T-helper 2 cell treated with Interferon-gamma antibody and Interleukin-4, amounts not matched to agents 5 μg/mL and 100 μg/mL, for 36 hours (primary cell): ENCODE measurements at regions not wholly inside any gene's neighbourhood (a gene's known extent, or its start where the extent isn't known, plus 50 kb on each side); places are given as distances from the start of the nearest gene placed in this dataset.
A peak's percentile ranks its signal among the peaks of the same experiment; 100 is the strongest.

Source experiments
- DNase-seq: peaks from one replicate; pipeline ENCODE4 v3.0.0; 2021; ENCODE audit warnings: low spot score
- H3K27ac Mint-ChIP-seq: one replicate; pipeline ENCODE4 v1.8.0; 2021; ENCODE audit warnings: mild to moderate bottlenecking, mixed read lengths
- H3K27me3 Mint-ChIP-seq: one replicate; pipeline ENCODE4 v1.8.0; 2021; ENCODE audit warnings: low read depth, mixed read lengths
- H3K36me3 Mint-ChIP-seq: one replicate; pipeline ENCODE4 v1.8.0; 2021; ENCODE audit warnings: low read depth, mixed read lengths
- H3K4me1 Mint-ChIP-seq: one replicate; pipeline ENCODE4 v1.8.0; 2021; ENCODE audit warnings: low read depth, mixed read lengths
- H3K4me3 Mint-ChIP-seq: one replicate; pipeline ENCODE4 v1.8.0; 2022; ENCODE audit warnings: mild to moderate bottlenecking, moderate library complexity, mixed read lengths
- H3K9me3 Mint-ChIP-seq: one replicate; pipeline ENCODE4 v1.8.0; 2021; ENCODE audit warnings: mixed read lengths

DNA sequence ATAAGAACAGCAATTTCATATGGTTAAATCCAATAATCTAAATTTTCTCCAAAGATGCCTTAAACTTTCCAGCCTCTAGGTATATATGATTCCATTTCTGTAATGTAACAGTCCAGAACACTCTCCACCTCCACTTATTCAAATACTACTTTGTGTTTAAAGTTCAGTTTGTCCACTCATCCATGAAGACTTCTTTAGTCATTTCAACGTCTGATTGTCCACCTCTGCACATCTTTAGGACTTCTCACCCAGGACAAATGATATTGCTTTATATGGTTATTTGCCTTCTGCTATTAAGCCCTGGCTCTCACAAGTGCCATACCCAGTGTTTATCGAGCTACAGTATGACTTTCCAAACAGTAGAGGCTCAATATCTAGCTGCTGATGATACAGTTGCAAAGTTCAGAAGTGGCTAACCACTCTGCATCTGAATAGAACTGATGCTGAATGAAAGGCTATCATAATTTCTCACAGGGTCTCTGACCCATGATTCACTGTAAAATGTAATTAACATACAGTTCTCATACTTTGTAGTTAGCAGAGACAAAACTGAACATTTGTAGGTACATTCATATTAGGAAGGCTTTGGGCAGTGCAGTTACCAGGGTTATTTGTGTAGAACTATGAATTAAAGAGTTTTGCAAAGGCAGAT lies 93.7 kb upstream of the MBNL1 start:
- Mint-ChIP-seq H3K4me3 (no peak overlapping the region), H3K27ac (no peak overlapping the region), H3K9me3 (peaks cover 15% of the 10 kb centered on the region), H3K4me1 (peaks cover 11% of the 10 kb centered on the region), H3K36me3 (peaks cover 2% of the 10 kb centered on the region), H3K27me3 (peaks cover 21% of the 10 kb centered on the region)
- no peak for DNase-seq

- Mint-ChIP-seq H3K27ac (no peak overlapping the region), H3K36me3 (peaks cover 2% of the 10 kb centered on the region), H3K4me3 (no peak overlapping the region), H3K27me3 (peaks cover 21% of the 10 kb centered on the region), H3K9me3 (peaks cover 15% of the 10 kb centered on the region), H3K4me1 (peaks cover 13% of the 10 kb centered on the region)
- DNase-seq, result no peak
Measured at GRCh38 chr3:152175528-152175889, 93.2 kb upstream of the MBNL1 start.

DNA sequence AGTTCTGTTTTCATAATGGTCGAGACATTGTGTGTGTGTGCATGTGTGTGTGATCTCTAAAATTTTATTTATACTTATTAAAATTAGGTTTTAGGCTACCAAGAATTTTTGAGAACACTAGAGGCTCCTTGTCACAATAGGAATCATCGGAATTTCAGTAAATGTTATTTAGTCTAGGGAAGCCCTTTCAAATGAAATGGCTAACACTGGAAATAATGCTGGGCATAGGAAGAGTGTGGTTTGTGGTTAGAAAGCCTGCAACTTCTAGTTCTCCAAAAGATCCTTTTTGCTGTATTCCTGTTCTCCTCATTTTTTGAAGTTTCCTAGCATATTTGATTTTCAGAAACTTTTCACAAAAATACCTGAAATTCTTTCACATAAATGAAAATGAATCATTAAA lies 92.5 kb upstream of the MBNL1 start:
- Mint-ChIP-seq H3K27ac (no peak overlapping the region), H3K36me3 (no peaks in the 10 kb centered on the region), H3K9me3 (peaks cover 11% of the 10 kb centered on the region), H3K4me3 (no peak overlapping the region), H3K4me1 (peaks cover 13% of the 10 kb centered on the region), H3K27me3 (peaks cover 21% of the 10 kb centered on the region)
- no peak for DNase-seq

GRCh38 chr3:152176998-152177397 lies 91.7 kb upstream of the MBNL1 start:
- H3K9me3 Mint-ChIP-seq, result peaks cover 4% of the 10 kb centered on the region
- H3K4me3 Mint-ChIP-seq, result no peak overlapping the region
- DNase-seq, result no peak
- H3K27me3 Mint-ChIP-seq, result peaks cover 21% of the 10 kb centered on the region
- no peak overlapping the region for H3K27ac Mint-ChIP-seq
- peaks cover 13% of the 10 kb centered on the region for H3K4me1 Mint-ChIP-seq
- H3K36me3 Mint-ChIP-seq, result no peaks in the 10 kb centered on the region

- no peaks in the 10 kb centered on the region for H3K36me3 Mint-ChIP-seq
- DNase-seq, result no peak
- no peak overlapping the region for H3K4me3 Mint-ChIP-seq
- H3K27ac Mint-ChIP-seq, result no peak overlapping the region
- H3K4me1 Mint-ChIP-seq, result peaks cover 16% of the 10 kb centered on the region
- peaks cover 19% of the 10 kb centered on the region for H3K27me3 Mint-ChIP-seq
- no peaks in the 10 kb centered on the region for H3K9me3 Mint-ChIP-seq
Measured at GRCh38 chr3:152177757-152178156, 91.0 kb upstream of the MBNL1 start.

DNA sequence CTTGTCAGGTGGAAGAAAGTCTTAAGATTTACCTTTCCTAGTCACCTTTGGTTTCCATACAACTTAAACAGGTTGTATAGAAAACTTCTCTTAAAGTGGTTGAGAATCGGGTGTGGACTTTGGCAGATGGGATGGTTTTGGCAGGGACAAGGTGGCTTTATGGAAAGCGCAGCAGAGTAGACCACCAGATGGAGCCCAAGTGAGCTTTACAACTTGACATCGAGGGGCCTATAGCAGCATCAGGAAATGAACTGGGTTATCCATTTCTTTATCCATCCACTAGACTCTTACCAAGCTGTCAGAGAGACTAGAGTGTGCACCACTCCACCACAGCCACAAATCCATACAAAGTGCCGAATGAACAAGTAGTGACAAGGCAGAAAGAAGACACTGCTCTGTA lies 85.3 kb upstream of the MBNL1 start:
- peaks cover 38% of the 10 kb centered on the region for H3K4me1 Mint-ChIP-seq
- no peak overlapping the region for H3K27ac Mint-ChIP-seq
- H3K36me3 Mint-ChIP-seq, result no peaks in the 10 kb centered on the region
- DNase-seq, result no peak
- H3K9me3 Mint-ChIP-seq, result no peaks in the 10 kb centered on the region
- no peaks in the 10 kb centered on the region for H3K27me3 Mint-ChIP-seq
- no peak overlapping the region for H3K4me3 Mint-ChIP-seq

- Mint-ChIP-seq H3K27ac (no peak overlapping the region), H3K4me3 (no peak overlapping the region), H3K27me3 (no peaks in the 10 kb centered on the region), H3K36me3 (no peaks in the 10 kb centered on the region), H3K9me3 (no peaks in the 10 kb centered on the region), H3K4me1 (peaks cover 39% of the 10 kb centered on the region)
- no peak for DNase-seq
Measured at GRCh38 chr3:152184971-152185686, 83.6 kb upstream of the MBNL1 start.

DNA sequence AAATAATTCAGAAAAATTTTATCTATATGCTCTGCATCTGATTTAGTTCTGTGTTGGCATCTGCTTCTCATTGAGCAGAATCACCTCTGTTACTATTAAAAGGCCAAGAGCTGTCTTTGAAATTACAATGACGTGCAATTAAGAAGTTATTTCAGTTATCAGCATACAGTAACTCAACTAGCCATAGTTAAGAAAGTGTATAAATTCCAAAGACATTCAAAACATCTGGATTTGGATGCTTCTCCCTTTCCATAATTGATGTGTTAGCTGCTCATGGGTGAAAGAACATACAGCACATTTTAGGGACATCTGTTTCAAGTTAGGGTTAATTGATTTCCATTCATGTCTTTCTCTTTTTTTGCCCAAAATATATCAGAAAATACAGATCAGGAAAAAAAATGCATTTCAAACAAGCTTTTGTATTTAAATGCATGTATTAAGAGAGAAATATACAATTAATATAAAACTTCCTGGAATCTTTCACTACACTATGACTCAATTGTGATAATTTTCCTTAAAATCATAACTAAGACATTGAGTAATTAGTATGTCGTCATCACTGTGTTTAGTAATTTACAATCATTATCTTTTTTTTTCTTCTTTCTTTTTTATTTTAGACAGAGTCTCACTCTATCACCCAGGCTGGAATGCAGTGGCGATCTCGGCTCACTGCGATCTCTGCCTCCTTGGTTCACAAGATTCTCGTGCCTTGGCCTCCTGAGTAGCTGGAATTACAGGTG lies 82.7 kb upstream of the MBNL1 start:
- no peak overlapping the region for H3K4me3 Mint-ChIP-seq
- no peak for DNase-seq
- H3K36me3 Mint-ChIP-seq, result no peaks in the 10 kb centered on the region
- H3K9me3 Mint-ChIP-seq, result no peaks in the 10 kb centered on the region
- H3K4me1 Mint-ChIP-seq, result peaks cover 45% of the 10 kb centered on the region
- H3K27ac Mint-ChIP-seq, result no peak overlapping the region
- H3K27me3 Mint-ChIP-seq, result no peaks in the 10 kb centered on the region

DNA sequence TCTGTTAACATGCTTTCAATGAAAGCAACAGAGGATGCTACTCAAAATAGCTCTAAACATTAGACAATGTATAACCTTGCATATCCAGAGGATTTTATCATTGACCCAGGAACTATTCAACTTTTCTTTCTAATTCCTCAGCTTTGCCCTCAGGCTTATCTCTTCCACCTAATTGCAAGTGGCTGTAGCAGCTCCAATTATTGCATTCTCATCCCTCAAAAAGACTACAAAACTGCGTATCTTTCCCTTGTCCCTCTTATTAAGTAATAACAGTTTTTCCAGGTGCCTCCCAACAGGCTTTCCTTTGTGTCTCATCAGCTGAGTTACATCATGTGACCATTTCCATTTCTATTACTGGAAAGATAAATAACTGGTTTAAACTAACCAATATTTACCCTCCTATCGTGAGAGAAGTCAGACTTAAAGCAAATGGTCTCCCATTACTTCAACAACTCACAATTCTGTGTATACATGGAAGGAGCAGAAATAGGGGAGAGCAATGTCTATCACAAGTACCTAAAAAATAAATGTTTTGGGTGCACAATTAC lies 78.0 kb upstream of the MBNL1 start:
- Mint-ChIP-seq H3K4me3 (no peak overlapping the region), H3K36me3 (peaks cover 2% of the 10 kb centered on the region), H3K27me3 (no peaks in the 10 kb centered on the region), H3K9me3 (no peaks in the 10 kb centered on the region), H3K27ac (no peak overlapping the region), H3K4me1 (peaks cover 55% of the 10 kb centered on the region)
- DNase-seq, result no peak

DNA sequence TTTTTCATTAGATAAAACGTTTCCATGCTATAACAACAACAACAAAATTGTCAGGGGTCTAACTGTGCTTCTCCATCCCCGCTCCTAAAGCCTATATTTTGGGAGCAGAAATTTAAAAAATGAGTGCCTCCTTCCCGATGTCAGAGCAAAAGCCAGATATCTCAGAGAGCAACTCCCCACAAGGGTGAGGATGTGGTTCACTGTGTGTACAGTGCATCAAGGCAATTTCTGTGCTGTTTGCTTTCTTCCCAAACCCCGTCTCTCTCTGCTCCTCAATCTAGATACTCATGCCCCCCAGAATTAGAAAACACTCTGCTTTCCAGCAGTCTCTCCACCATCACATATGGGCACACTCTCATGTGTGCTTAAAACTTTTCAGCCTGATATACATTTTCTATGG lies 76.7 kb upstream of the MBNL1 start:
- Mint-ChIP-seq H3K27ac (peak overlapping the region; percentile 77), H3K27me3 (no peaks in the 10 kb centered on the region), H3K4me1 (peaks cover 65% of the 10 kb centered on the region), H3K36me3 (peaks cover 4% of the 10 kb centered on the region), H3K4me3 (peak overlapping the region; percentile 59), H3K9me3 (no peaks in the 10 kb centered on the region)
- no peak for DNase-seq

GRCh38 chr3:152192936-152193672 lies 75.6 kb upstream of the MBNL1 start:
- Mint-ChIP-seq H3K27ac (peak overlapping the region; percentile 86), H3K4me3 (peak overlapping the region; percentile 82), H3K27me3 (no peaks in the 10 kb centered on the region), H3K36me3 (peaks cover 4% of the 10 kb centered on the region), H3K4me1 (peaks cover 70% of the 10 kb centered on the region), H3K9me3 (no peaks in the 10 kb centered on the region)
- no peak for DNase-seq

GRCh38 chr3:152193673-152194267 lies 75.0 kb upstream of the MBNL1 start:
- peaks cover 4% of the 10 kb centered on the region for H3K36me3 Mint-ChIP-seq
- no peaks in the 10 kb centered on the region for H3K27me3 Mint-ChIP-seq
- H3K27ac Mint-ChIP-seq, result peak overlapping the region; percentile 86
- peak overlapping the region; percentile 82 for H3K4me3 Mint-ChIP-seq
- no peaks in the 10 kb centered on the region for H3K9me3 Mint-ChIP-seq
- DNase-seq, result no peak
- H3K4me1 Mint-ChIP-seq, result peaks cover 69% of the 10 kb centered on the region

GRCh38 chr3:152195206-152195605 lies 73.5 kb upstream of the MBNL1 start:
- no peak for DNase-seq
- no peaks in the 10 kb centered on the region for H3K27me3 Mint-ChIP-seq
- peaks cover 4% of the 10 kb centered on the region for H3K36me3 Mint-ChIP-seq
- H3K4me1 Mint-ChIP-seq, result peaks cover 73% of the 10 kb centered on the region
- H3K27ac Mint-ChIP-seq, result peak overlapping the region; percentile 82
- no peaks in the 10 kb centered on the region for H3K9me3 Mint-ChIP-seq
- H3K4me3 Mint-ChIP-seq, result peak overlapping the region; percentile 60
